PFSK-1 (cell line): ENCODE measurements at regions not wholly inside any gene's neighbourhood (a gene's known extent, or its start where the extent isn't known, plus 50 kb on each side); places are given as distances from the start of the nearest gene placed in this dataset.

Experiments
- FOXP2 ChIP-seq: optimal IDR thresholded peaks from 2 replicates; pipeline ENCODE3; 2011; ENCODE audit warnings: borderline replicate concordance, control low read depth, inconsistent platforms; ENCODE audit not compliant: insufficient read depth; ENCODE audit errors: extremely low read length, extremely low read depth
- POLR2AphosphoS5 ChIP-seq: IDR thresholded peaks from 2 replicates; pipeline ENCODE4 v1.6.1; 2012; ENCODE audit warnings: low read depth, mild to moderate bottlenecking, control low read depth, low read length, moderate library complexity
- SIN3A ChIP-seq: IDR thresholded peaks from 2 replicates; pipeline ENCODE4 v1.6.1; 2012; ENCODE audit warnings: mild to moderate bottlenecking, low read length, moderate library complexity, borderline replicate concordance; ENCODE audit not compliant: insufficient read depth
- TAF1 ChIP-seq: IDR thresholded peaks from 2 replicates; pipeline ENCODE4 v1.6.1; 2012; ENCODE audit warnings: low read length, control low read depth, borderline replicate concordance; ENCODE audit not compliant: insufficient read depth
- TF ChIP-seq, protein P1 (sequence below), 2 experiments: IDR thresholded peaks; 2 replicates each; pipeline versions ENCODE4 v1.6.1 to v1.8.0; 2011 to 2012; ENCODE audit warnings: low read depth in 2 of 2, low read length in 2 of 2, control low read depth in 1 of 2, inconsistent platforms in 1 of 2, mild to moderate bottlenecking in 1 of 2, moderate library complexity in 1 of 2; ENCODE audit not compliant: insufficient read depth in 1 of 2

GRCh38 chr7:25579778-25580075 lies 351.4 kb upstream of the NPVF start:
- TF ChIP-seq, protein P1, sequence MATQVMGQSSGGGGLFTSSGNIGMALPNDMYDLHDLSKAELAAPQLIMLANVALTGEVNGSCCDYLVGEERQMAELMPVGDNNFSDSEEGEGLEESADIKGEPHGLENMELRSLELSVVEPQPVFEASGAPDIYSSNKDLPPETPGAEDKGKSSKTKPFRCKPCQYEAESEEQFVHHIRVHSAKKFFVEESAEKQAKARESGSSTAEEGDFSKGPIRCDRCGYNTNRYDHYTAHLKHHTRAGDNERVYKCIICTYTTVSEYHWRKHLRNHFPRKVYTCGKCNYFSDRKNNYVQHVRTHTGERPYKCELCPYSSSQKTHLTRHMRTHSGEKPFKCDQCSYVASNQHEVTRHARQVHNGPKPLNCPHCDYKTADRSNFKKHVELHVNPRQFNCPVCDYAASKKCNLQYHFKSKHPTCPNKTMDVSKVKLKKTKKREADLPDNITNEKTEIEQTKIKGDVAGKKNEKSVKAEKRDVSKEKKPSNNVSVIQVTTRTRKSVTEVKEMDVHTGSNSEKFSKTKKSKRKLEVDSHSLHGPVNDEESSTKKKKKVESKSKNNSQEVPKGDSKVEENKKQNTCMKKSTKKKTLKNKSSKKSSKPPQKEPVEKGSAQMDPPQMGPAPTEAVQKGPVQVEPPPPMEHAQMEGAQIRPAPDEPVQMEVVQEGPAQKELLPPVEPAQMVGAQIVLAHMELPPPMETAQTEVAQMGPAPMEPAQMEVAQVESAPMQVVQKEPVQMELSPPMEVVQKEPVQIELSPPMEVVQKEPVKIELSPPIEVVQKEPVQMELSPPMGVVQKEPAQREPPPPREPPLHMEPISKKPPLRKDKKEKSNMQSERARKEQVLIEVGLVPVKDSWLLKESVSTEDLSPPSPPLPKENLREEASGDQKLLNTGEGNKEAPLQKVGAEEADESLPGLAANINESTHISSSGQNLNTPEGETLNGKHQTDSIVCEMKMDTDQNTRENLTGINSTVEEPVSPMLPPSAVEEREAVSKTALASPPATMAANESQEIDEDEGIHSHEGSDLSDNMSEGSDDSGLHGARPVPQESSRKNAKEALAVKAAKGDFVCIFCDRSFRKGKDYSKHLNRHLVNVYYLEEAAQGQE (IDR thresholded peaks at IDR 0.05; ENCODE audit: insufficient read depth in 1 of 2, low read depth in 2 of 2, low read length in 2 of 2), result no peak
- no peak for TF ChIP-seq POLR2AphosphoS5
- TF ChIP-seq TAF1, result no peak
- TF ChIP-seq SIN3A, result no peak
- TF ChIP-seq FOXP2, result no peak
